Kidney (tissue), 13 donors: ENCODE measurements at regions not wholly inside any gene's neighbourhood (a gene's known extent, or its start where the extent isn't known, plus 50 kb on each side); places are given as distances from the start of the nearest gene placed in this dataset.

Source experiments
- DNase-seq, 5 donors: peaks; one replicate each; pipeline ENCODE4 v3.0.0-alpha.2; 2013 to 2020
- FAIRE-seq: peaks from 2 replicates; lab custom pipeline; 2012; peaks lifted over from hg19 to GRCh38; lab: Jason Lieb, UNC
- H3K27ac ChIP-seq, 2 donors: one replicate each; pipeline ENCODE4 v1.7.0; 2013; ENCODE audit warnings: low read depth in 2 of 2, low read length in 2 of 2, inconsistent platforms in 1 of 2
- H3K27me3 ChIP-seq: one replicate; pipeline ENCODE4 v1.7.1; 2013; ENCODE audit warnings: low read length, inconsistent platforms; ENCODE audit not compliant: control insufficient read depth, insufficient read depth
- H3K36me3 ChIP-seq, 3 donors: one replicate each; pipeline versions ENCODE4 v1.7.0 to v1.7.1; 2013; ENCODE audit warnings: low read length in 3 of 3, control low read depth in 1 of 3, inconsistent platforms in 1 of 3; ENCODE audit not compliant: insufficient read depth in 3 of 3, control insufficient read depth in 2 of 3
- H3K4me1 ChIP-seq, 3 donors: one replicate each; pipeline versions ENCODE4 v1.7.0 to v1.7.1; 2013; ENCODE audit warnings: low read length in 3 of 3, inconsistent platforms in 1 of 3, low read depth in 1 of 3; ENCODE audit not compliant: control insufficient read depth in 2 of 3, insufficient read depth in 2 of 3
- H3K4me3 ChIP-seq, 3 donors: one replicate each; pipeline versions ENCODE4 v1.7.0 to v1.8.1; 2013; ENCODE audit warnings: low read length in 3 of 3, control low read depth in 1 of 3, inconsistent platforms in 1 of 3
- H3K9ac ChIP-seq, 3 donors: one replicate each; pipeline versions ENCODE4 v1.7.0 to v1.7.1; 2013; ENCODE audit warnings: low read length in 3 of 3, control low read depth in 1 of 3, inconsistent platforms in 1 of 3
- H3K9me3 ChIP-seq, 3 donors: one replicate each; pipeline versions ENCODE4 v1.7.0 to v1.7.1; 2013; ENCODE audit warnings: low read length in 3 of 3, control low read depth in 1 of 3, inconsistent platforms in 1 of 3; ENCODE audit not compliant: control insufficient read depth in 2 of 3, insufficient read depth in 1 of 3
- CTCF ChIP-seq: IDR thresholded peaks from 3 replicates; pipeline ENCODE4 v1.5.1; 2012; ENCODE audit warnings: mild to moderate bottlenecking, moderate library complexity, borderline replicate concordance; ENCODE audit not compliant: insufficient read depth; ENCODE audit errors: extremely low read depth
- intact Hi-C: fragments of 100-400 bp; cut with DNase I; formaldehyde crosslinking; loops from one replicate; pipeline ENCODE4 v1.11.1; 2022
- donor health status: control.
- donor health status: control.
- donor health status: control.
- donor health status: control.
- donor health status: control.
- donor health status: DM: yes; HTN: yes; CAD: no.
- donor health status: Normal renal cell carcinoma (clear cell type).

DNA sequence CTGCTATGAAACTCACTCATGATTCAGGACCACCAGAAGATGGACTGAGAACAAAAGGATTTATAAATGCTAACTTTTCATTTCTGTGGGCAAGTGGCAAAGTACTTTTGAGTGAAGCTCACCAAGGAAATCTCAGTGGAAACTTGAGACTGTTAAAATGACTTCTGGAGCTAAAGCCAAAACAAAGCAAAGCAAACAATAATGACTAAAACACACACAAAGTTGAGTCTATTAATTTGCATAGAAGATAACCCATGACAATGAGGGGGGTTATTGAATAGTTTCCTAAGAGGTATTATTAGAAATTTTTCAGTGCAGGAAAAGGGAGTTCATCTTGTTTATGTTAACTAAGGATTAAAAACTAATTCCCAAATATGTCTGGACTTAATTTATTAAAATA is 612.8 kb upstream of the FAM174A start:
- H3K36me3 ChIP-seq = no peaks in the 10 kb centered on the region
- no peaks in the 10 kb centered on the region for H3K9me3 ChIP-seq
- FAIRE-seq = no peak
- no peak overlapping the region for H3K4me3 ChIP-seq
- no peaks in the 10 kb centered on the region for H3K27me3 ChIP-seq
- H3K9ac ChIP-seq = no peak overlapping the region
- intact Hi-C loops = no loop called here
- H3K4me1 ChIP-seq = no peaks in the 10 kb centered on the region
- no peak for TF ChIP-seq CTCF
- no peak overlapping the region for H3K27ac ChIP-seq
- DNase-seq = no peak

GRCh38 chr5:99911971-99912370 is 623.2 kb upstream of the FAM174A start:
- H3K9ac ChIP-seq = no peak overlapping the region
- no peaks in the 10 kb centered on the region for H3K9me3 ChIP-seq
- DNase-seq = no peak
- intact Hi-C loops = no loop called here
- H3K27me3 ChIP-seq = no peaks in the 10 kb centered on the region
- H3K4me3 ChIP-seq = no peak overlapping the region
- H3K4me1 ChIP-seq = no peaks in the 10 kb centered on the region
- H3K36me3 ChIP-seq = no peaks in the 10 kb centered on the region
- no peak for FAIRE-seq
- TF ChIP-seq CTCF = no peak
- no peak overlapping the region for H3K27ac ChIP-seq

- intact Hi-C loops = no loop called here
- Histone ChIP-seq H3K4me3 (no peak overlapping the region), H3K27ac (no peak overlapping the region), H3K4me1 (no peaks in the 10 kb centered on the region), H3K9me3 (no peaks in the 10 kb centered on the region), H3K9ac (no peak overlapping the region), H3K27me3 (no peaks in the 10 kb centered on the region), H3K36me3 (no peaks in the 10 kb centered on the region)
- DNase-seq (no peak), FAIRE-seq (no peak)
- TF ChIP-seq CTCF = no peak
Observed at GRCh38 chr5:99906776-99907175, 628.4 kb upstream of the FAM174A start.

GRCh38 chr5:99901972-99902371 is 633.2 kb upstream of the FAM174A start:
- no peak overlapping the region for H3K27ac ChIP-seq
- peaks cover 0 to 4% (median 0%) of the 10 kb centered on the region in 3 donors for H3K4me1 ChIP-seq
- no peak for TF ChIP-seq CTCF
- intact Hi-C loops = no loop called here
- FAIRE-seq (no peak), DNase-seq (no peak)
- no peaks in the 10 kb centered on the region for H3K27me3 ChIP-seq
- H3K4me3 ChIP-seq = no peak overlapping the region
- H3K9me3 ChIP-seq = no peaks in the 10 kb centered on the region
- no peaks in the 10 kb centered on the region for H3K36me3 ChIP-seq
- H3K9ac ChIP-seq = no peak overlapping the region
